ENCODE measurements at regions not wholly inside any gene's neighbourhood (a gene's known extent, or its start where the extent isn't known, plus 50 kb on each side); places are given as distances from the start of the nearest gene placed in this dataset.

DNA sequence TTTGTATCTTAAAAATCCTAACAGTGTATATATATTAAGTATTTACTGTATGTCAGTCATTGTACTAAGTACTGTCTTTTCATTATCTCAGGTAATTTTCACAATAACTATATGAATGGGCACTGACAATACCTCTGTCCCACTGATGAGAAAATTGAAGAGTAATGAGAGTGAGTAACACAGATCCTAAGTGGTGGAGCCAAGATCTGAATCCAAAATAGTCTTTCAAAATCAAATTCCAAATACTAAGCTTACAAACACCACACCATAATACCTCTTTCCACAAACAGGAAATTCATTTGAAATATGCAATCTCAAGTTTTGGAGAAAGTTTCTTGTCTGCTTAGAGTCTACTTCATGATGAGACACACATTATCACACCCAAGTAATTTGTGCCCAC lies 105.9 kb upstream of the EDEM3 start:
- in situ Hi-C loops (cut with HindIII; ENCODE audit: low pct_unique_long_range_greater_than_20kb, low sequenced_read_pairs), result no loop called here
- no peak overlapping the region for H3K4me3 ChIP-seq (ENCODE audit: low read depth in 2 of 2, low read length in 2 of 2)
- H3K27ac ChIP-seq (ENCODE audit: low read length), result no peak overlapping the region
- no peak for DNase-seq (ENCODE audit: low read depth, low spot score)
- H3K36me3 ChIP-seq (ENCODE audit: control insufficient read depth, insufficient read depth, low read length), result no peaks in the 10 kb centered on the region
- no peak for ATAC-seq
- H3K9me3 ChIP-seq (ENCODE audit: control insufficient read depth, insufficient read depth, low read depth, low read length), result no peaks in the 10 kb centered on the region
- no peaks in the 10 kb centered on the region for H3K27me3 ChIP-seq (ENCODE audit: control insufficient read depth, insufficient read depth, low read length)
- no TSS peak for BruUV-seq (replicated peaks)
- TF ChIP-seq SIN3A (IDR thresholded peaks at IDR 0.05; ENCODE audit: borderline replicate concordance, insufficient read depth, low read depth, low read length), result no peak
- TF ChIP-seq, protein P1, sequence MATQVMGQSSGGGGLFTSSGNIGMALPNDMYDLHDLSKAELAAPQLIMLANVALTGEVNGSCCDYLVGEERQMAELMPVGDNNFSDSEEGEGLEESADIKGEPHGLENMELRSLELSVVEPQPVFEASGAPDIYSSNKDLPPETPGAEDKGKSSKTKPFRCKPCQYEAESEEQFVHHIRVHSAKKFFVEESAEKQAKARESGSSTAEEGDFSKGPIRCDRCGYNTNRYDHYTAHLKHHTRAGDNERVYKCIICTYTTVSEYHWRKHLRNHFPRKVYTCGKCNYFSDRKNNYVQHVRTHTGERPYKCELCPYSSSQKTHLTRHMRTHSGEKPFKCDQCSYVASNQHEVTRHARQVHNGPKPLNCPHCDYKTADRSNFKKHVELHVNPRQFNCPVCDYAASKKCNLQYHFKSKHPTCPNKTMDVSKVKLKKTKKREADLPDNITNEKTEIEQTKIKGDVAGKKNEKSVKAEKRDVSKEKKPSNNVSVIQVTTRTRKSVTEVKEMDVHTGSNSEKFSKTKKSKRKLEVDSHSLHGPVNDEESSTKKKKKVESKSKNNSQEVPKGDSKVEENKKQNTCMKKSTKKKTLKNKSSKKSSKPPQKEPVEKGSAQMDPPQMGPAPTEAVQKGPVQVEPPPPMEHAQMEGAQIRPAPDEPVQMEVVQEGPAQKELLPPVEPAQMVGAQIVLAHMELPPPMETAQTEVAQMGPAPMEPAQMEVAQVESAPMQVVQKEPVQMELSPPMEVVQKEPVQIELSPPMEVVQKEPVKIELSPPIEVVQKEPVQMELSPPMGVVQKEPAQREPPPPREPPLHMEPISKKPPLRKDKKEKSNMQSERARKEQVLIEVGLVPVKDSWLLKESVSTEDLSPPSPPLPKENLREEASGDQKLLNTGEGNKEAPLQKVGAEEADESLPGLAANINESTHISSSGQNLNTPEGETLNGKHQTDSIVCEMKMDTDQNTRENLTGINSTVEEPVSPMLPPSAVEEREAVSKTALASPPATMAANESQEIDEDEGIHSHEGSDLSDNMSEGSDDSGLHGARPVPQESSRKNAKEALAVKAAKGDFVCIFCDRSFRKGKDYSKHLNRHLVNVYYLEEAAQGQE (IDR thresholded peaks at IDR 0.05; ENCODE audit: insufficient read depth in 1 of 2, low read depth in 2 of 2, low read length in 1 of 2), result no peak
- no peak for TF ChIP-seq TCF7L2 (IDR thresholded peaks at IDR 0.05; ENCODE audit: low read depth, low read length)
- TF ChIP-seq, protein P2, sequence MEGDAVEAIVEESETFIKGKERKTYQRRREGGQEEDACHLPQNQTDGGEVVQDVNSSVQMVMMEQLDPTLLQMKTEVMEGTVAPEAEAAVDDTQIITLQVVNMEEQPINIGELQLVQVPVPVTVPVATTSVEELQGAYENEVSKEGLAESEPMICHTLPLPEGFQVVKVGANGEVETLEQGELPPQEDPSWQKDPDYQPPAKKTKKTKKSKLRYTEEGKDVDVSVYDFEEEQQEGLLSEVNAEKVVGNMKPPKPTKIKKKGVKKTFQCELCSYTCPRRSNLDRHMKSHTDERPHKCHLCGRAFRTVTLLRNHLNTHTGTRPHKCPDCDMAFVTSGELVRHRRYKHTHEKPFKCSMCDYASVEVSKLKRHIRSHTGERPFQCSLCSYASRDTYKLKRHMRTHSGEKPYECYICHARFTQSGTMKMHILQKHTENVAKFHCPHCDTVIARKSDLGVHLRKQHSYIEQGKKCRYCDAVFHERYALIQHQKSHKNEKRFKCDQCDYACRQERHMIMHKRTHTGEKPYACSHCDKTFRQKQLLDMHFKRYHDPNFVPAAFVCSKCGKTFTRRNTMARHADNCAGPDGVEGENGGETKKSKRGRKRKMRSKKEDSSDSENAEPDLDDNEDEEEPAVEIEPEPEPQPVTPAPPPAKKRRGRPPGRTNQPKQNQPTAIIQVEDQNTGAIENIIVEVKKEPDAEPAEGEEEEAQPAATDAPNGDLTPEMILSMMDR (IDR thresholded peaks at IDR 0.05), result no peak
- POLR2A ChIA-PET, result interaction anchor here (0.6 kb wide), 1 partner anchor 188 kb away, joined by 5 read pairs; no protein-coding TSS in a partner anchor
- CTCF ChIA-PET, result no interaction called here
- intact Hi-C loops (cut with micrococcal nuclease; ENCODE audit: unreplicated experiment), result no loop called here
- no peaks in the 10 kb centered on the region for H3K4me1 ChIP-seq (ENCODE audit: control insufficient read depth, insufficient read depth, low read length)

DNA sequence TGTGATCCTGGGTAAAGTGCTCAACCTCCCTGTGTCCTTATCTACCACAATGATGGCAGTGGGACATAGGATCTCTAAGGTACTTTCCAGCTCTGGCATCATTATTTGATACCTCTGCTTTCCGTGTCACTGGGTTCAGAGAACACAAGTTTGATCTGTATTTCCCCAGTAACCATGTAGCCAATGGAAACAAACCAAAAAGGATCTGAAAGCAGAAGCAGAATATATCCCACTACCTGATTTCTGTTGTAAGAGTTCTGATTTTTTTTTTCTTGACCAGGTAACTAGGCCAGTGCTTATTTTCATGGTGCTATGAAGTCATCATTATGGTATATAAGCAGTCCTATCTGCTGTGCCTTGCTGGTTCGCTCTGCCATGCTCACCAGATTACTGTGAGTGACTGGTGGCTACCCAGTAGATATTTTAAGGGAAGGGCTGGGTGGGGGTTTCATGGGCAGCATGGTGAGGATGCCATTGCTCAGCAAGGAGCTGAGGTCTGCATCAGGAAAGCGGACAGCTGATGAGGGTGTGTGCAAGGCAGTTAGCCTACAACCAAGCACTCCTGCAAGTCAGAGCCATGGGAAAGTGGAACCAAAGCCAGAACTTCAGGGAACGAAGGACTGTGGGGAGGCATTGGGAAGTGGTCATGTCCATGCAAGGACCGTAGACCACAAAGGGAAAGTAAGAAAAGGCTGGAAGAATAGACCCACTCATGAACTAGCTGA lies 104.9 kb upstream of the EDEM3 start:
- no TSS peak for BruUV-seq (replicated peaks)
- H3K4me3 ChIP-seq (ENCODE audit: low read depth in 2 of 2, low read length in 2 of 2), result no peak overlapping the region
- CTCF ChIA-PET, result no interaction called here
- no peak for DNase-seq (ENCODE audit: low read depth, low spot score)
- no peaks in the 10 kb centered on the region for H3K36me3 ChIP-seq (ENCODE audit: control insufficient read depth, insufficient read depth, low read length)
- no peak for ATAC-seq
- in situ Hi-C loops (cut with HindIII; ENCODE audit: low pct_unique_long_range_greater_than_20kb, low sequenced_read_pairs) (no loop called here), intact Hi-C loops (cut with micrococcal nuclease; ENCODE audit: unreplicated experiment) (no loop called here)
- no peaks in the 10 kb centered on the region for H3K9me3 ChIP-seq (ENCODE audit: control insufficient read depth, insufficient read depth, low read depth, low read length)
- no peaks in the 10 kb centered on the region for H3K4me1 ChIP-seq (ENCODE audit: control insufficient read depth, insufficient read depth, low read length)
- POLR2A ChIA-PET, result no interaction called here
- TF ChIP-seq TCF7L2 (IDR thresholded peaks at IDR 0.05; ENCODE audit: low read depth, low read length) (no peak), POLR2AphosphoS5 (IDR thresholded peaks at IDR 0.05; ENCODE audit: low read depth, low read length) (no peak), SIN3A (IDR thresholded peaks at IDR 0.05; ENCODE audit: borderline replicate concordance, insufficient read depth, low read depth, low read length) (no peak)
- TF ChIP-seq, protein P1 (IDR thresholded peaks at IDR 0.05; ENCODE audit: insufficient read depth in 1 of 2, low read depth in 2 of 2, low read length in 1 of 2), result no peak
- TF ChIP-seq, protein P2 (IDR thresholded peaks at IDR 0.05), result no peak
- H3K27me3 ChIP-seq (ENCODE audit: control insufficient read depth, insufficient read depth, low read length), result no peaks in the 10 kb centered on the region
- no peak overlapping the region for H3K27ac ChIP-seq (ENCODE audit: low read length)

All from Panc1 (cell line).